Glutamatergic neuron (in vitro differentiated cells): ENCODE measurements at regions not wholly inside any gene's neighbourhood (a gene's known extent, or its start where the extent isn't known, plus 50 kb on each side); places are given as distances from the start of the nearest gene placed in this dataset.

Experiments used
- DNase-seq: peaks from one replicate; pipeline ENCODE4 v3.0.0; 2022
- H3K27ac Mint-ChIP-seq: one replicate; pipeline ENCODE4 v1.8.0; 2020; ENCODE audit warnings: mild to moderate bottlenecking, mixed read lengths, inconsistent platforms; ENCODE audit not compliant: unreplicated experiment
- H3K27me3 Mint-ChIP-seq: one replicate; pipeline ENCODE4 v1.8.0; 2020; ENCODE audit warnings: mild to moderate bottlenecking, moderate library complexity, mixed read lengths, inconsistent platforms; ENCODE audit not compliant: unreplicated experiment
- H3K36me3 Mint-ChIP-seq: one replicate; pipeline ENCODE4 v1.8.0; 2020; ENCODE audit warnings: mild to moderate bottlenecking, mixed read lengths, inconsistent platforms; ENCODE audit not compliant: unreplicated experiment
- H3K4me1 Mint-ChIP-seq: one replicate; pipeline ENCODE4 v1.8.0; 2020; ENCODE audit warnings: mild to moderate bottlenecking, low read depth, mixed read lengths, inconsistent platforms; ENCODE audit not compliant: unreplicated experiment
- H3K4me3 Mint-ChIP-seq: one replicate; pipeline ENCODE4 v1.8.0; 2020; ENCODE audit warnings: mild to moderate bottlenecking, mixed read lengths, inconsistent platforms; ENCODE audit not compliant: unreplicated experiment
- H3K9me3 Mint-ChIP-seq: one replicate; pipeline ENCODE4 v1.8.0; 2020; ENCODE audit warnings: mild to moderate bottlenecking, moderate library complexity, mixed read lengths, inconsistent platforms; ENCODE audit not compliant: unreplicated experiment
- TF ChIP-seq, protein P1 (sequence below): fragments of 200-600 bp; sonication (generic); IDR thresholded peaks from one replicate; pipeline ENCODE4 v1.5.0; 2021; ENCODE audit not compliant: partially characterized antibody, unreplicated experiment

DNA sequence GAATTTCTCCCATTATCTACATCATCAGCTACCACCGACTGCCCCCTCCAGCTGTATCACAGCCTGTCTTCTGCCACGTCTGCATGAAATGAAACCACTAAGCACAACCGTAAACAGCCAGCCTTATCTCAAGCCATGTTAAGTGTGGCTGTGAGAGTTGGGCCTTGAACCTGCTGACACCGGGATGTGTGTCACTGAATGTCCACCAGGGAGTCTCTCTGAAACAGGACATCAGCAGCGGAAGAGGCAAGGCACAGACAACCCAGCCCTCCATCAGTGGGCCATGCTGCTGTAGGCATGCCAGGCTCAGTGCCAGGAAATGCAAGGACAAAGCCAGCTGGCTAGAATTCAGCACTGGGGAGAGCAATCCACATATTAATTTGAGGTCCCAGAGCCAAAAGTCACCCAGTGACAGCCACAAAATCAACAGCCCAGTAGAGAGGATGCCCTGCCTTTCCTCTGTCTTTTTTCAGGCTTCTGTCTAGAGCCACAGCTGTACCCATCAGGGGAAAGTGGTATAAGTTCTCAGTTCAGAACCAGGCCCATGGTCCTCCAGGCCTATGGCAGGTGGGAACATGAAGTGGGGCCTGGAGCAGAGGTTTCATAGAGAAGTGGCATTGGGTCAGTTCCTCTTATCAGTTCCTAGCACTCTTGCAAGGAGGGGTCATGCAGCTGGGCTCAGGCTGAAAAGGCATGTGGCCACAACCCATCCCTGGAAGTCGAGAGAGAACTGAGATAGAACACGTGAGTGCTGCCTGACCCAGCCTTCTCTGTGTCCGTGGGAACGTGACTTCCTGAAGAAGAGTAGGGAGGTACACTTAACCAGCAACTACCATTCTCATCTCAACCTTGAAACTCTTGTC lies 199.4 kb downstream of the ESM1 start:
- Mint-ChIP-seq H3K4me3 (no peak overlapping the region), H3K27ac (no peak overlapping the region), H3K9me3 (peaks cover 10% of the 10 kb centered on the region), H3K36me3 (no peaks in the 10 kb centered on the region), H3K4me1 (no peaks in the 10 kb centered on the region), H3K27me3 (no peaks in the 10 kb centered on the region)
- no peak for DNase-seq
- TF ChIP-seq, protein P1, sequence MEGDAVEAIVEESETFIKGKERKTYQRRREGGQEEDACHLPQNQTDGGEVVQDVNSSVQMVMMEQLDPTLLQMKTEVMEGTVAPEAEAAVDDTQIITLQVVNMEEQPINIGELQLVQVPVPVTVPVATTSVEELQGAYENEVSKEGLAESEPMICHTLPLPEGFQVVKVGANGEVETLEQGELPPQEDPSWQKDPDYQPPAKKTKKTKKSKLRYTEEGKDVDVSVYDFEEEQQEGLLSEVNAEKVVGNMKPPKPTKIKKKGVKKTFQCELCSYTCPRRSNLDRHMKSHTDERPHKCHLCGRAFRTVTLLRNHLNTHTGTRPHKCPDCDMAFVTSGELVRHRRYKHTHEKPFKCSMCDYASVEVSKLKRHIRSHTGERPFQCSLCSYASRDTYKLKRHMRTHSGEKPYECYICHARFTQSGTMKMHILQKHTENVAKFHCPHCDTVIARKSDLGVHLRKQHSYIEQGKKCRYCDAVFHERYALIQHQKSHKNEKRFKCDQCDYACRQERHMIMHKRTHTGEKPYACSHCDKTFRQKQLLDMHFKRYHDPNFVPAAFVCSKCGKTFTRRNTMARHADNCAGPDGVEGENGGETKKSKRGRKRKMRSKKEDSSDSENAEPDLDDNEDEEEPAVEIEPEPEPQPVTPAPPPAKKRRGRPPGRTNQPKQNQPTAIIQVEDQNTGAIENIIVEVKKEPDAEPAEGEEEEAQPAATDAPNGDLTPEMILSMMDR: no peak

DNA sequence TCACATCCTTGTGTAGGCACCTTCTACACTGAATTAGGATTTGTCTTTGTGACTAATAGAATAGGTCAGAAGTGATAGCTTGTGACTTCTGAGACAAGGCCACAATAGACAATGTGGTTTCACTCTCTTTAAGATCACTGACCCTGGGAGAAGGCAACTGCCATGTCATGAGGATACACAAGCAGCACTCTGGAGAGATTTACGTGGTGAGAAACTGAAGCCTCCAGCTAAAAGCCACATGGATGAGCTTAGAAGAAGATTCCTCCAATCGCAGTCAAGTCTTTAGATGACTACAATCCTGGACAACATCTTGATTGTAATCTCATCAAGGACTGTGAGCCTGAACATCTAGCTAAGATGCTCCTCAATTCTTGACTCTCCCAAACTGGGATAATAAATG lies 206.6 kb downstream of the ESM1 start:
- TF ChIP-seq, protein P1: no peak
- Mint-ChIP-seq H3K27me3 (no peaks in the 10 kb centered on the region), H3K4me3 (no peak overlapping the region), H3K9me3 (peaks cover 8% of the 10 kb centered on the region), H3K4me1 (peaks cover 22% of the 10 kb centered on the region), H3K27ac (no peak overlapping the region), H3K36me3 (no peaks in the 10 kb centered on the region)
- no peak for DNase-seq

GRCh38 chr5:54775645-54776044 lies 209.7 kb downstream of the ESM1 start:
- H3K27me3 Mint-ChIP-seq: no peaks in the 10 kb centered on the region
- H3K4me3 Mint-ChIP-seq: no peak overlapping the region
- peaks cover 24% of the 10 kb centered on the region for H3K4me1 Mint-ChIP-seq
- H3K9me3 Mint-ChIP-seq: peaks cover 6% of the 10 kb centered on the region
- TF ChIP-seq, protein P1: no peak
- no peak for DNase-seq
- no peak overlapping the region for H3K27ac Mint-ChIP-seq
- H3K36me3 Mint-ChIP-seq: no peaks in the 10 kb centered on the region

GRCh38 chr5:54774281-54775170 lies 210.9 kb downstream of the ESM1 start:
- no peaks in the 10 kb centered on the region for H3K27me3 Mint-ChIP-seq
- H3K4me1 Mint-ChIP-seq: peaks cover 24% of the 10 kb centered on the region
- peak; percentile 18 for DNase-seq
- peak overlapping the region; percentile 36 for H3K4me3 Mint-ChIP-seq
- peak overlapping the region; percentile 34 for H3K27ac Mint-ChIP-seq
- TF ChIP-seq, protein P1: no peak
- no peaks in the 10 kb centered on the region for H3K36me3 Mint-ChIP-seq
- peaks cover 3% of the 10 kb centered on the region for H3K9me3 Mint-ChIP-seq
